NT2/D1 (cell line): ENCODE measurements at regions not wholly inside any gene's neighbourhood (a gene's known extent, or its start where the extent isn't known, plus 50 kb on each side); places are given as distances from the start of the nearest gene placed in this dataset.

ENCODE experiments used
- SUZ12 ChIP-seq: IDR thresholded peaks from 2 replicates; pipeline ENCODE4 v1.6.1; 2011; ENCODE audit not compliant: insufficient read length, insufficient read depth; ENCODE audit errors: extremely low read depth
- YY1 ChIP-seq: IDR thresholded peaks from 2 replicates; pipeline ENCODE4 v1.6.1; 2011; ENCODE audit not compliant: insufficient read length, insufficient read depth
- ZNF274 ChIP-seq: IDR thresholded peaks from 2 replicates; pipeline ENCODE4 v1.6.1; 2011; ENCODE audit warnings: mild to moderate bottlenecking, low read depth, low read length

DNA sequence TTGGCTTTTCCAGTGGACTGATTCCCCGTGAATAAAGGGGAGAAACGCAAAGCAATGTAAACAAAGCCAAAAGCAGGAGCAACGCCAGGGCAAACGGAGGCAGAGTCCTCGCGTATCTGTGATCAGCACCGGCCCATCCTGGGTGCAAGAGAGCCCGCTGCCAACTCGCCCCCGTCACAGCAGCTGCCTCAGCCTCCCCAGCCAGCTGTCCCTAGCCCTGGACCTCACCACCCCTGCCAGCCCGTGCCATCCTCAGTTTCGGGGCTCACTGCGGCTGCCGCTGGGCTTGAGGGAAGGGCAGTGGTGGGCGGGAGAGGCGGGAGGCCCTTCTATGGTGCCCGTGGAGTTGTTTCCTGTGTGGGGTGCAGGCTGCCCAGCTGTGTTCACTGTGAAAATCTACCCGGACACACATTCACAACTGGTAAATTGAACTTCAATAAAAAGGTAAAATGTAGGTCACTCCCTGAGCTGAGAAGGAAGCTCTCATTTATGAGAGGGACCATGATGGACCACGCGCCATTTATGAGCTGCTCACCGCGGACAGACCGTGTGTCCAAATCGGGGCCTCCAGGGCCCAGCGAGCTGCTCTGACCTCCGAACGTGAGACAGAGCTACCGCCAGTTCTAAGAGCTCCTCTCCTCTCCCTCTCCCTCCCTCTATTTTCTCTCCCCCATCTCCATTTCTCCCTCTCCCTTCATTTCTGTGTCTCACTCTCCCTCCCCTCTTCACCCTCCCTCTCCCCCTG is 330.5 kb upstream of the SFSWAP start:
- TF ChIP-seq SUZ12 = no peak
- no peak for TF ChIP-seq YY1
- no peak for TF ChIP-seq ZNF274
